ENCODE measurements at regions not wholly inside any gene's neighbourhood (a gene's known extent, or its start where the extent isn't known, plus 50 kb on each side); places are given as distances from the start of the nearest gene placed in this dataset.
A peak's percentile ranks its signal among the peaks of the same experiment; 100 is the strongest.

- no peaks in the 10 kb centered on the region for H3K36me3 ChIP-seq (replicated peaks in 1 of 2; ENCODE audit: control insufficient read depth in 1 of 2, insufficient read depth in 2 of 2, low read length in 2 of 2)
- FAIRE-seq: no peak
- intact Hi-C loops (cut with micrococcal nuclease; ENCODE audit: unreplicated experiment): no loop called here
Measured at GRCh38 chr4:30656828-30657227, 63.3 kb upstream of the PCDH7 start.

GRCh38 chr4:30667919-30668318, 52.2 kb upstream of the PCDH7 start:
- no peak overlapping the region for H2AFZ ChIP-seq (ENCODE audit: low read length)
- no peak for TF ChIP-seq GABPA (IDR thresholded peaks at IDR 0.05; ENCODE audit: low read depth, low read length)
- no peak for TF ChIP-seq GABPA (CRISPR knock-in tag; IDR thresholded peaks at IDR 0.05; ENCODE audit: low read depth)
- TF ChIP-seq IKZF1 (IDR thresholded peaks at IDR 0.05): no peak
- no peak for TF ChIP-seq ZSCAN21 (CRISPR knock-in tag; IDR thresholded peaks at IDR 0.05; ENCODE audit: borderline replicate concordance)
- no peak for TF ChIP-seq SP4 (CRISPR knock-in tag; IDR thresholded peaks at IDR 0.05)
- no peak for TF ChIP-seq BATF2 (CRISPR knock-in tag; IDR thresholded peaks at IDR 0.05)
- no peak for TF ChIP-seq ZSCAN20 (CRISPR knock-in tag; IDR thresholded peaks at IDR 0.05; ENCODE audit: borderline replicate concordance)
- TF ChIP-seq ZNF850 (CRISPR knock-in tag; conservative IDR thresholded peaks at IDR 0.05): no peak
- no peak for TF ChIP-seq ZBTB21 (CRISPR knock-in tag; IDR thresholded peaks at IDR 0.05)
- TF ChIP-seq ATF3 (CRISPR knock-in tag; IDR thresholded peaks at IDR 0.05): no peak
- no peak for TF ChIP-seq ARHGAP35 (CRISPR knock-in tag; IDR thresholded peaks at IDR 0.05; ENCODE audit: borderline replicate concordance)
- 8% methylated on average over 3 of the region's 3 CpGs for WGBS (ENCODE audit: low lambda C conversion rate)
- no peak overlapping the region for H3K27ac ChIP-seq (ENCODE audit: extremely low read length, insufficient read depth, low read length)
- DNase-seq (ENCODE audit: low spot score): no peak
- peaks cover 26% of the 10 kb centered on the region for H3K9me3 ChIP-seq (ENCODE audit: low read length)
- no peaks in the 10 kb centered on the region for H3K36me3 ChIP-seq (replicated peaks in 1 of 2; ENCODE audit: control insufficient read depth in 1 of 2, insufficient read depth in 2 of 2, low read length in 2 of 2)
- in situ Hi-C loops (cut with HindIII; ENCODE audit: extremely low pct_ligation_motif_present, low pct_unique_long_range_greater_than_20kb): no loop called here
- no peak overlapping the region for H3K9ac ChIP-seq (ENCODE audit: insufficient read depth, low read depth, low read length)
- H4K20me1 ChIP-seq (ENCODE audit: insufficient read depth, low read length): no peaks in the 10 kb centered on the region
- FAIRE-seq: no peak
- H3K4me3 ChIP-seq (replicated peaks in 1 of 3; ENCODE audit: insufficient read depth in 1 of 3, low read depth in 2 of 3, low read length in 3 of 3): no peak overlapping the region
- ChIA-PET CTCF (ENCODE audit: low intra/inter-chr PET ratio, low total read pairs) (no interaction called here), POLR2A (no interaction called here)
- no peaks in the 10 kb centered on the region for H3K79me2 ChIP-seq (ENCODE audit: insufficient read depth, low read length)
- intact Hi-C loops (cut with micrococcal nuclease; ENCODE audit: unreplicated experiment): no loop called here
- ATAC-seq: no peak
- no peak overlapping the region for H3K4me2 ChIP-seq (ENCODE audit: low read depth, low read length)
- no peaks in the 10 kb centered on the region for H3K27me3 ChIP-seq (ENCODE audit: control insufficient read depth in 1 of 2, insufficient read depth in 2 of 2, low read length in 2 of 2)
- no TSS peak for BruUV-seq (replicated peaks)
- H3K4me1 ChIP-seq (ENCODE audit: insufficient read depth, low read length): no peaks in the 10 kb centered on the region

More at GRCh38 chr4:30656828-30657227, 63.3 kb upstream of the PCDH7 start:
- ChIA-PET POLR2A (no interaction called here), CTCF (ENCODE audit: low intra/inter-chr PET ratio, low total read pairs) (no interaction called here)
- in situ Hi-C loops (cut with HindIII; ENCODE audit: extremely low pct_ligation_motif_present, low pct_unique_long_range_greater_than_20kb): no loop called here
- Histone ChIP-seq H4K20me1 (ENCODE audit: insufficient read depth, low read length) (no peaks in the 10 kb centered on the region), H3K4me1 (ENCODE audit: insufficient read depth, low read length) (no peaks in the 10 kb centered on the region), H3K4me2 (ENCODE audit: low read depth, low read length) (no peak overlapping the region), H3K27me3 (ENCODE audit: control insufficient read depth in 1 of 2, insufficient read depth in 2 of 2, low read length in 2 of 2) (no peaks in the 10 kb centered on the region), H3K27ac (ENCODE audit: extremely low read length, insufficient read depth, low read length) (no peak overlapping the region), H3K79me2 (ENCODE audit: insufficient read depth, low read length) (no peaks in the 10 kb centered on the region), H3K9ac (ENCODE audit: insufficient read depth, low read depth, low read length) (no peak overlapping the region), H3K9me3 (ENCODE audit: low read length) (peaks cover 18% of the 10 kb centered on the region), H3K4me3 (replicated peaks in 1 of 3; ENCODE audit: insufficient read depth in 1 of 3, low read depth in 2 of 3, low read length in 3 of 3) (no peak overlapping the region), H2AFZ (ENCODE audit: low read length) (no peak overlapping the region)
- 12% methylated on average over 5 of the region's 5 CpGs for WGBS (ENCODE audit: low lambda C conversion rate)
- BruUV-seq (replicated peaks): no TSS peak
- no peak for TF ChIP-seq KDM4B (CRISPR knock-in tag; IDR thresholded peaks at IDR 0.05)
- TF ChIP-seq ATF7 (IDR thresholded peaks at IDR 0.05): peak; percentile 91
- TF ChIP-seq ATF7 (CRISPR knock-in tag; IDR thresholded peaks at IDR 0.05): no peak
- no peak for TF ChIP-seq MBNL3 (CRISPR knock-in tag; conservative IDR thresholded peaks at IDR 0.05)
- ATAC-seq (no peak), DNase-seq (ENCODE audit: low spot score) (no peak)
